Thyroid gland (tissue), 4 donors: ENCODE measurements at regions not wholly inside any gene's neighbourhood (a gene's known extent, or its start where the extent isn't known, plus 50 kb on each side); places are given as distances from the start of the nearest gene placed in this dataset.

ENCODE experiments used
- CTCF ChIP-seq, 6 experiments: fragments of 200-600 bp in 3 of 6; fragments of 450-650 bp in 3 of 6; sonication (generic) in 3 of 6; IDR thresholded peaks; one replicate each; pipeline ENCODE4 v1.5.1; 2016 to 2019; ENCODE audit warnings: antibody characterized with exemption in 6 of 6, mild to moderate bottlenecking in 2 of 6, inconsistent platforms in 1 of 6, moderate library complexity in 1 of 6
- POLR2A ChIP-seq, 2 donors: fragments of 450-650 bp; IDR thresholded peaks; one replicate each; pipeline ENCODE4 v1.6.1; 2017; ENCODE audit warnings: antibody characterized with exemption in 2 of 2, mild to moderate bottlenecking in 2 of 2, moderate library complexity in 1 of 2

- TF ChIP-seq POLR2A (IDR thresholded peaks at IDR 0.05) (no peak), CTCF (IDR thresholded peaks at IDR 0.05) (no peak)
These were observed 155.3 kb upstream of the TWIST2 start for GRCh38 chr2:238692562-238692961.
